Activated CD4-positive, alpha-beta T cell treated with anti-CD3 and anti-CD28 coated beads for 48 hours (primary cell): ENCODE measurements at regions not wholly inside any gene's neighbourhood (a gene's known extent, or its start where the extent isn't known, plus 50 kb on each side); places are given as distances from the start of the nearest gene placed in this dataset.

Experiments used
- DNase-seq: peaks from one replicate; pipeline ENCODE4 v3.0.0-alpha.2; 2020

DNA sequence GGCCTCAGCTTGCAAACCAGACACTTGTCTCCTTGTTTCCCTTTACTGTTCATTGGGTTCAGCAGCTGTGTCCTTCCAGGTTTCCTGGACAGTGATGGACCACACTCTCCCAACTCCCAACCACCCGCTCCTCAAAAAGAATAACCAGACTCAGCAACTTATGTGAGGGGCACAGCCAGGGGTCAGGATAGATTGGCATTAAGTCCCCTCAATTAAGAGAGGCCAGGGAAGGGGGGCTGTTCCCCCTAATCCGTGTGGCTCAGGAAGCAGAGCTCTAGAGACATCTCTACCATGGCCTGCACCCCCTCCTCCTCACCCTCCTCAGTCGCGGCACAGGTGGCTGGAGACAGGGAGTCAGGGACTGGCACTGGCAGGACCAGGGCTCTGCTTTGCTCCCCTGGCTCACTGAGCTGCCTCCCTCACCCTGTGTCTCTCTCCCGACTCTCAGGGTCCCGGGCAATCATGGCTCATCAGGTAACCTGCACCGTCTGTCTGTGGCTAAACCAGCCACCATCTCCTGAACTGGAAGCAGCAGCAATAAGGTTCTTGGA, 111.7 kb downstream of the ZNF280B start:
- no peak for DNase-seq

- no peak for DNase-seq
Observed at GRCh38 chr22:22397292-22397870, 111.2 kb downstream of the ZNF280B start.

- no peak for DNase-seq
Observed at GRCh38 chr22:22397875-22398524, 110.5 kb downstream of the ZNF280B start.

DNA sequence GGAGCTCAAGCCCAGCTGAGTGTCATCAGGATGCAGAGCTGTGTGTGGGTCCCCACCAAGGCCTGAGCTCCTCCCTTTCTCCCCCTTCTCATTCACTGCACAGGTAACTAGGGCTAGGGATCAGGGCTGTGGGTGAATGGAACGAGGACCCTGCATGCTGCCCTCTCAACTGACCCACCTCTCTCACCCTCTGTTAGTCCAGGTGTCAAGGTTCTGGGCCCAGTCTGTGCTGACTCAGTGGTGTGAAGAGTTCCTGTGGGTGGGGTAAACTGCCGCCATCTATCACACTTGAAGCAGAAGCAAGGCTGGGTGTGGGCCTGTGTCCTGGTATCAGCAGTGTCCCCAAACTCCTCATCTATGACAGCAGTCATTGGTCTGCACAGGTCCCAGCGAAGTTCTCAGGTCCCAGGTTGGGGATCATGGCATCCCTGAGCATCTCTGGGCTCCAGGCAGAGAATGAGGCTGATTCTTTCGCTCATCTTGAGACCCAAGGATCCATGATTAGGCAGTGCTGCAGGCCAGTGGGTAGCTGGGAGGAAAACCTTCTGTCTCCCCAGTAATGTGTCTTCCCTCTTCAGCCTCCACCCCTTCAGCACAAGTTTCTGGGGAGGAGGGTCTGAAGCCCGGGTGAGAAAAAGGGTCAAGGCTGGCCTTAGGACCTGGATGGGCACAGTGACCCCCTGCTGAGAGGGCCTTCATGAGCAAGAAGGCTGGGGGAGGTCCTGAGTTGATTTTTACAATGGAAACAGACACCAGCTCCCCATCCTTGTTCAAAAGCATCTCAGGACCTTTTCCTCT, 109.8 kb downstream of the ZNF280B start:
- no peak for DNase-seq

- DNase-seq = no peak
Observed at GRCh38 chr22:22400099-22400498, 108.4 kb downstream of the ZNF280B start.

DNA sequence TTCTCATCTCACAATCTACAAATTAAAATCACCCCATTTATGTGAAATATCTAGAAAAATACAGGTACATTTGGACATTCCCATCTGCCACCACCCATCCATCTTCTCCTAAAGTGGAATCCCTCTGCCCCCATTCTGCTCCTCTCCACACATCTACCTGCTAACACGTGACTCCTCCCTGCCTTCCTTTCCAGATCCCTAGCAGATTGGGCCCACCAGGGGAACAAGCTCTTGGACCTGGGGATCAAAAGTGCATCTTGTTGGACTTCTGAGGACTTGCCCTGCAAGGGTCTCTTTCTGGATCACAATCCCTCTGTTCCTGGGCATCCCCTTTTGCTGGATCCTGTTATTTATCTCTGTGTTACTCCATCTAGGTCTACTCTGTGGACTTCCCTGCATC, 107.6 kb downstream of the ZNF280B start:
- no peak for DNase-seq

- DNase-seq = no peak
Observed at GRCh38 chr22:22401381-22401780, 107.2 kb downstream of the ZNF280B start.

DNA sequence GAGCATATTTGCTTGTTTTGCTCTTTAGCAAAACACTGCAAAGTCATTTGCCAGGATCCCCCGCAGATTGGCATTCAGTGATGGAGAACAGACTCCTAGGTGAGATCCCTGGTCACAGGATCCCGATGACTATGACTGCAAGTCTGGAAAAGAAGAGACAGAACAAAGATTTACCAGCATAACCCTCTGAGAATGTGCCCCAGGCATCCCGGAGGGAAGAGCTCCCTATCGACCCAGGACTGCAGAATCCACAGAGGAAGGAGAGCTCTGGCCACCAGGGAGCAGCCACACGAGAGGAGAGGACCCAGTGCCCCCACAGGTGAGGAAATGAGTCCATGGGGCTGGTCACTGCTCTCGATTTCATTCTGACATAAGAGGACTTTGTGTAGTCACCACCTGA, 105.2 kb downstream of the ZNF280B start:
- DNase-seq = no peak

DNA sequence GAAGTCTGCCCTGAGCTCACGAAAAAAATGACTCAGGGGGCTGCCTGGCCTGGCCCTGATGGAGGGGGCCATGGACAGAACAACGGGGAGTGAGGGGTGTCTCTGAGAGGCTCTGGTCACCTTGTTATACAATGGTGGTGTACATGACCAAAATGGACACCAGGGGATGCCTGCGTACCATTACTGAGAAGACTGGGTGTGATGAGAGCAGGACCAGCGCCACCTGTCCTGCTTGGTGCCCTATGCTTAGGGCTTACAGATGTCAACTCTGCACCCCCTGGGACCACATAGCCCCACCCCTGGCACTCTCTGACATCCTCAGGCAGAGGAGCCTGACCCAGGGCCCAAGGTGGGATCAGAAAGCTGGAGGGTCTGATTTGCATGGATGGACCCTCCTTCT, 104.8 kb downstream of the ZNF280B start:
- DNase-seq = no peak

DNA sequence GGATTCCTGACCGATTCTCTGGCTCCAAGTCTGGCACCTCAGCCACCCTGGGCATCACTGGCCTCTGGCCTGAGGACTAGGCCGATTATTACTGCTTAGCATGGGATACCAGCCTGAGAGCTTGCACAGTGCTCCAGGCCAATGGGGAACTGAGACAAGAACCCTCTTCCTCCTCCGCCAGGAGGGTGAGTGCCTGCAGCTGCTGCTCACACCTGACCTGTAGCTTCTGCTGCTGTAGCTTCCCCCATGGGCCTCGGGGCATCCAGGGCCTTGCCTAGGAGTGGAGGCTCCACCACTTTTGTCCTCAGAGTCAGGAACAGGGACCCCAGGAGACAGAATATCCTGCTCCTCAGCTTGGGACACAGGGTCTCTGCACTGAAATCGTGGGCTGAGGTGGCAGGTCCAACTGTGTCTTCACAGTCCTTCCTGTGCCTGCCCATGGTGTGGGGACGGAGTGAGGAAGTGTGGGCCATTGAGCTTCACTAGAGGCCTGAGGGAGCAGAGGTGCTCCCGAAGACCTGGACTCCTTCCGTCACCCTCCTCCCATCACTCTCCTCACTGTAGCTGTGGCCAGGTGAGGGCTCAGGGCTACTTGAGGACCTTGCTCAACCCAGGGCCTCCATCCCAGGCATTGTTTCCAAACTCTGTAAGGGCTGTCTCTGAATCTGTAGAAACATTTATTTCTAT, 103.8 kb downstream of the ZNF280B start:
- DNase-seq = no peak

DNA sequence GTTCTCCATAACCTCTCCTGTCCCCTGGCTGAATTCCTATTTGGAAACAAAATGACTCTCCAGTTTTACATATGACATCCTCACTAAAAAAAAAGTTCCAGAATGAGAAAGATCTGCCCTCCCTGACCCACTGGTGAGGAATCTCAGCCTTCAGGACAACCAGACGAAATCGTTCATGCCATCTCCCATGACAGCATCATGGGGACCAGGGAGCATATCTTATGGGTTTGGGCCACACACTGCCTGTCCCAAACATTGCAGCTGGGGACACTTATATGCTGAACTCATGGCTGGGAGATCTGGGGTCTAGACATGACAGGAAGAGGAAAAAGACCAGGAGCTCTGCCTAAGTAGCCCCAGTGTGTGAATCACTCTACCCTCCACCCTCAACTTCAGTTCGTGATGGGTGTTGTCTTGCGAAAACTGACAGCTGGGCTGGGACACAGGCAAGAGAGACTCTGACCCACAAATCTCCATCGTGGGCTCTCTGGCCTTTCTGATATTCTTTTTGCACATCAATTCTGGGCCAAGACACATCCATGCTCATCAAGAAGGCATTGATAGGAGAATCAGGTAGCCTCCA, 102.0 kb downstream of the ZNF280B start:
- DNase-seq = no peak

DNA sequence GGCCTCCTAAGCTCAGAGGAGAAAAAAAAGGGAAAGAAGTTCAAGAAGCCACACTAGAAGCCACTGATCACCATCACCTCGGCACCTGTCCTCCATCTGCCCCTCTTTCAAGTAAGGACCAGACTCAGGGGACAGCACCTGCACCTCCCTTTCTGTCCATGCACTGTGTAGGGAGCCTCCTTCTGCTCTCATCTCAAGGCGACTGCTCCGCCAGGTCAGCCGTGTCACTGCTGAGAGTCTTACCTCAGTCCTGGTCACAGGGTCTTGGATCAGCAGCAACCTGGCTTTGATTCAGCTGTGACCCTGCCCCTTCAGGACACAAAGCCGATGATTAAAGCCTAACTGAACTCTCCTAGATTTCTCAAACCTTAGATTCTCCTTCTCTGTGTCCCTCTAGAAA, 101.5 kb downstream of the ZNF280B start:
- no peak for DNase-seq

- no peak for DNase-seq
Observed at GRCh38 chr22:22408269-22408668, 100.3 kb downstream of the ZNF280B start.

- DNase-seq = no peak
Observed at GRCh38 chr22:22408731-22409696, 99.5 kb downstream of the ZNF280B start.

DNA sequence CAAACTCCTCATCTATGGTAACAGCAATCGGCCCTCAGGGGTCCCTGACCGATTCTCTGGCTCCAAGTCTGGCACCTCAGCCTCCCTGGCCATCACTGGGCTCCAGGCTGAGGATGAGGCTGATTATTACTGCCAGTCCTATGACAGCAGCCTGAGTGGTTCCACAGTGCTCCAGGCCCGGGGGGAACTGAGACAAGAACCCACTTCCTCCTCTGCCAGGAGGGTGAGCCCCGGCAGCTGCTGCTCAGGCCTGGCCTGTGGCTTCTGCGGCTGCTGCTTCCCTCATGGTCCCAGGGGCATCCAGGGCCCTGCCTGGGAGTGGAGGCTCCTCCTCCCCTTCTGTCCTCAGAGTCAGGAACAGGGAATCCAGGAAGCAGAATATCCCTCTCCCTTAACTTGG, 98.4 kb downstream of the ZNF280B start:
- no peak for DNase-seq

DNA sequence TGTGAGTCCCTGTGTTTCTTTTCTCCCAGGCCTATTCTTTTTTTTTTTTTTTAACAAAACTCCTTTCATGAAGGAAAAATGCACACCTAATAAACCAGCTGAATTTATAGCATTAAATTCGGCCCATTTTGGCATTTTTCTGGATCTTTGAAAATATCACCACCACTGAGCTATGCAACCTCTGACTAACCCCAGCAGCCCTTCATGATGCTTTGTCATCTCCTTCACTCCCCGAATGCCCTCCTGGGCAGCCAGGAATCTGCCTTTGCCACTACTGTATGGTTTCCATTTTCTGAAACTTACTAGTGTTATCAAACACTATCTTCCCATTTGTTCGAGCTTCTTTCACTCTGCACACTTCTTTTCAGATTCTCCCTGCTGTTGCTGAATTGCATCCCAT, 97.9 kb downstream of the ZNF280B start:
- DNase-seq = no peak

DNA sequence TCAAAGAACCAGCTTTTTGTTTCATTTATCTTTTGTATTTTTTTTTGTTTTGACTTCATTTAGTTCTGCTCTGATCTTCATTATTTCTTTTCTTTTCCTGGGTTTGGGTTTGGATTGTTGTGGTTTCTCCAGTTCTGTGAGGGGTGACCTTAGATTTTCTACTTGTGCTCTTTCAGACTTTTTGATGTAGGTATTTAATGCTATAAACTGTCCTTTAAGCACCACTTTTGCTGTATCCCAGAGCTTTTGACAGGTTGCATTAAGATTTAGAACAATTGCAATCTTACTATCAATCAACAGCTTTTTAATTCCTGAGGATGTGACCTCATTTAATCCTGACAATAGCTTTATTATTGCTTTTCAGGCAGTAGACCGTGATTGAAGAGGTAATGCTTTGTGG, 94.3 kb downstream of the ZNF280B start:
- DNase-seq = no peak

DNA sequence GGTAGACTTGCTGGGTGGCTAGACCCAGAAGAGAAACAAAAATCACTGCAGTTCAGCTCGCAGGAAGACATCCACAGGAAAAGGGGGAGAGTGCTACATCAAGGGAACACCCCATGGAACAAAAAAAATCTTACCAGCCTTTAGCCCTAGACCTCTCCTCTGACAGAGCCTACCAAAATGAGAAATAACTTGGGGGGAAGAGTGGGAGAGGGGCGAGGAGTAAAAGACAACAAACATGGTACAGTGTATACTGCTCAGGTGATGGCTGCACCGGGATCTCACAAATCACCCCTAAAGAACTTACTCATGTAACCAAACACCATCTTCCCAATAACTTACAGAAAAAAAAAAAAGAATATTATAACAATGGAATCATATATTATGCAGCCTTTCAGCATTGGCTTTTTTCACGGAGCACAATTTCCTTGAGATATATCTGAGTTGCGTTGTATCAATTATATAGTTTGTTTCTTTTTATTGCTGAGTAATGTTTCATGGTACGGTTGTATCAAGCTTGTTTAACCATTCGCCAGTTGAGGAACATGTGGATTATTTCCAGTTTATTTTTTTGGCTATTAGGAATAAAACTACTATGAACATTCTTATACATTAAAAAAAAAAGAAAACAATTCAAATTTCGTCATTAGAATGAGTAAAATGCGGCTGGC, 90.9 kb downstream of the ZNF280B start:
- DNase-seq = no peak

- DNase-seq = no peak
Observed at GRCh38 chr22:22418163-22418549, 90.4 kb downstream of the ZNF280B start.

GRCh38 chr22:22418957-22419356, 89.6 kb downstream of the ZNF280B start:
- no peak for DNase-seq

DNA sequence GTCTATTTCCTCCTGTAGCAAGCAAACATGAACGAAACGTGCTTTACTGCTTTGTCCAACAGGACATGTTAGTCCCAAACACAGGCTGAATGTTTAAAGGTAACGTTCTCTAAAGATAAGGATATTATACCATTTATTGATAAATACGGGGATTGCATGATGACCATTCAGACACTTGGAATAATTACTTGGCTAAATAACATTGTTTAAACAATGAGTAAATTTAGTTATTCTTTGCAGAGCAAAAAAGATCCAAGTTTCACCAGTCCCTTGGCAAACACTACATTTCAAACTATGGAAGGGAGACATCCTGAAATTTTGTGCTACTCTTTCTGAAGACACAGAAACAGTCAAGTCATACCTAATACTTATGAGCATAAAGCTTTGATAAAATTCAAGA, 88.0 kb downstream of the ZNF280B start:
- no peak for DNase-seq
